ENCODE measurements at regions not wholly inside any gene's neighbourhood (a gene's known extent, or its start where the extent isn't known, plus 50 kb on each side); places are given as distances from the start of the nearest gene placed in this dataset.

DNA sequence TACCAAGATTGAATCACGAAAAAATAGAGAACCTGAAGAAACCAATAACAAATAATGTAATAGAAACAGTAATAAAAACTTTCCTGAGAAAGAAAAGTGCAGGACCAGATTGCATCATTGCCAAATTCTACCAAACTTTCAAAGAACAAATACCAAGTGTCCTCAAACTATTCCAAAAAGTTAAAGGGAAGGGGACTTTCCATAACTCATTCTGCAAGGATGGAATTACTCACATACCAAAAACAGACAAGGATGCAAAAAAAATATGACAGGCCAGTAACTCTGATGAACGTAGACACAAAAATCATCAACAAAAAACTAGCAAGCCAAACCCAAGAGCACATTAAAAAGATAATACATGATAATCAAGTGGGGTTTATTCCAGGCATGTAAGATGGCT, 172.3 kb upstream of the SLC35G4 start:
- TF ChIP-seq CTCF (IDR thresholded peaks at IDR 0.05; ENCODE audit: low read depth, low read length, missing input control) (no peak), TAF1 (conservative IDR thresholded peaks at IDR 0.05) (no peak), SP1 (IDR thresholded peaks at IDR 0.05) (no peak), GABPA (IDR thresholded peaks at IDR 0.05 in 1 of 2, conservative IDR thresholded peaks at IDR 0.05 in 1 of 2) (no peak), RAD21 (IDR thresholded peaks at IDR 0.05) (no peak), FOXA1 (IDR thresholded peaks at IDR 0.05) (no peak), HNF4G (IDR thresholded peaks at IDR 0.05) (no peak), JUND (IDR thresholded peaks at IDR 0.05) (no peak)
- TF ChIP-seq, protein P1, sequence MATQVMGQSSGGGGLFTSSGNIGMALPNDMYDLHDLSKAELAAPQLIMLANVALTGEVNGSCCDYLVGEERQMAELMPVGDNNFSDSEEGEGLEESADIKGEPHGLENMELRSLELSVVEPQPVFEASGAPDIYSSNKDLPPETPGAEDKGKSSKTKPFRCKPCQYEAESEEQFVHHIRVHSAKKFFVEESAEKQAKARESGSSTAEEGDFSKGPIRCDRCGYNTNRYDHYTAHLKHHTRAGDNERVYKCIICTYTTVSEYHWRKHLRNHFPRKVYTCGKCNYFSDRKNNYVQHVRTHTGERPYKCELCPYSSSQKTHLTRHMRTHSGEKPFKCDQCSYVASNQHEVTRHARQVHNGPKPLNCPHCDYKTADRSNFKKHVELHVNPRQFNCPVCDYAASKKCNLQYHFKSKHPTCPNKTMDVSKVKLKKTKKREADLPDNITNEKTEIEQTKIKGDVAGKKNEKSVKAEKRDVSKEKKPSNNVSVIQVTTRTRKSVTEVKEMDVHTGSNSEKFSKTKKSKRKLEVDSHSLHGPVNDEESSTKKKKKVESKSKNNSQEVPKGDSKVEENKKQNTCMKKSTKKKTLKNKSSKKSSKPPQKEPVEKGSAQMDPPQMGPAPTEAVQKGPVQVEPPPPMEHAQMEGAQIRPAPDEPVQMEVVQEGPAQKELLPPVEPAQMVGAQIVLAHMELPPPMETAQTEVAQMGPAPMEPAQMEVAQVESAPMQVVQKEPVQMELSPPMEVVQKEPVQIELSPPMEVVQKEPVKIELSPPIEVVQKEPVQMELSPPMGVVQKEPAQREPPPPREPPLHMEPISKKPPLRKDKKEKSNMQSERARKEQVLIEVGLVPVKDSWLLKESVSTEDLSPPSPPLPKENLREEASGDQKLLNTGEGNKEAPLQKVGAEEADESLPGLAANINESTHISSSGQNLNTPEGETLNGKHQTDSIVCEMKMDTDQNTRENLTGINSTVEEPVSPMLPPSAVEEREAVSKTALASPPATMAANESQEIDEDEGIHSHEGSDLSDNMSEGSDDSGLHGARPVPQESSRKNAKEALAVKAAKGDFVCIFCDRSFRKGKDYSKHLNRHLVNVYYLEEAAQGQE (IDR thresholded peaks at IDR 0.05) = no peak

Measured in liver (tissue), 3 donors.